ENCODE measurements at regions not wholly inside any gene's neighbourhood (a gene's known extent, or its start where the extent isn't known, plus 50 kb on each side); places are given as distances from the start of the nearest gene placed in this dataset.

GRCh38 chr4:137389911-137390520 lies 142.3 kb downstream of the PCDH18 start:
- H3K4me3 Mint-ChIP-seq: no peak overlapping the region
- CTCF ChIA-PET: no interaction called here
- no peaks in the 10 kb centered on the region for H3K27me3 Mint-ChIP-seq (ENCODE audit: low read depth)
- no peaks in the 10 kb centered on the region for H3K4me1 Mint-ChIP-seq (ENCODE audit: low read depth)
- no peak for DNase-seq
- intact Hi-C loops (cut with micrococcal nuclease): no loop called here
- H3K27ac Mint-ChIP-seq: no peak overlapping the region
- H3K36me3 Mint-ChIP-seq (ENCODE audit: low read depth): no peaks in the 10 kb centered on the region
- peaks cover 2% of the 10 kb centered on the region for H3K9me3 Mint-ChIP-seq

GRCh38 chr4:137387924-137388323 lies 144.4 kb downstream of the PCDH18 start:
- no peaks in the 10 kb centered on the region for H3K27me3 Mint-ChIP-seq (ENCODE audit: low read depth)
- no peak overlapping the region for H3K27ac Mint-ChIP-seq
- no peaks in the 10 kb centered on the region for H3K4me1 Mint-ChIP-seq (ENCODE audit: low read depth)
- no peak for DNase-seq
- H3K9me3 Mint-ChIP-seq: peaks cover 2% of the 10 kb centered on the region
- no peaks in the 10 kb centered on the region for H3K36me3 Mint-ChIP-seq (ENCODE audit: low read depth)
- intact Hi-C loops (cut with micrococcal nuclease): no loop called here
- CTCF ChIA-PET: no interaction called here
- H3K4me3 Mint-ChIP-seq: no peak overlapping the region

- no peak overlapping the region for H3K4me3 Mint-ChIP-seq
- intact Hi-C loops (cut with micrococcal nuclease): no loop called here
- H3K27ac Mint-ChIP-seq: no peak overlapping the region
- no peak for DNase-seq
- H3K4me1 Mint-ChIP-seq (ENCODE audit: low read depth): no peaks in the 10 kb centered on the region
- peaks cover 2% of the 10 kb centered on the region for H3K9me3 Mint-ChIP-seq
- H3K36me3 Mint-ChIP-seq (ENCODE audit: low read depth): no peaks in the 10 kb centered on the region
- CTCF ChIA-PET: no interaction called here
- no peaks in the 10 kb centered on the region for H3K27me3 Mint-ChIP-seq (ENCODE audit: low read depth)
These were observed 147.8 kb downstream of the PCDH18 start for GRCh38 chr4:137384476-137384875.

DNA sequence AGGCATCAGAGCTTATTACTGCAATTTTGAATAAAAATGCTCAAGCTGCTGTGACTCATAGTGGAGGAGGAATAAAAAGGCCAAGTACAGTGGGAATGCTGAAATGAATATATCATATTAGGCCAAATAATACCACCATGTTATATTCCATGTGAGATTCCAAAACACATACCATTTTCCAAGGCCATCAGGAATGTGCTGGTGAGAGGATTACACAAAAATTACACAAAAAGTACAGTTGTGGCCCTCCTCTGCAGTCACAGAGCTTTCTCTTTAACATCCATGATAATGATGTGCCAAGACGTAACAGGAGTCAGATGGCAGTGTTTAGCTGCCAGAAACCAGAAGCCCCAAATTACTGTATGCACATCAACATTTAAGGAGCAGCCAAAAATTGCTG lies 153.5 kb downstream of the PCDH18 start:
- no peak for DNase-seq
- no peak overlapping the region for H3K4me3 Mint-ChIP-seq
- H3K9me3 Mint-ChIP-seq: no peaks in the 10 kb centered on the region
- no peak overlapping the region for H3K27ac Mint-ChIP-seq
- H3K27me3 Mint-ChIP-seq (ENCODE audit: low read depth): no peaks in the 10 kb centered on the region
- CTCF ChIA-PET: no interaction called here
- H3K4me1 Mint-ChIP-seq (ENCODE audit: low read depth): no peaks in the 10 kb centered on the region
- intact Hi-C loops (cut with micrococcal nuclease): no loop called here
- no peaks in the 10 kb centered on the region for H3K36me3 Mint-ChIP-seq (ENCODE audit: low read depth)

DNA sequence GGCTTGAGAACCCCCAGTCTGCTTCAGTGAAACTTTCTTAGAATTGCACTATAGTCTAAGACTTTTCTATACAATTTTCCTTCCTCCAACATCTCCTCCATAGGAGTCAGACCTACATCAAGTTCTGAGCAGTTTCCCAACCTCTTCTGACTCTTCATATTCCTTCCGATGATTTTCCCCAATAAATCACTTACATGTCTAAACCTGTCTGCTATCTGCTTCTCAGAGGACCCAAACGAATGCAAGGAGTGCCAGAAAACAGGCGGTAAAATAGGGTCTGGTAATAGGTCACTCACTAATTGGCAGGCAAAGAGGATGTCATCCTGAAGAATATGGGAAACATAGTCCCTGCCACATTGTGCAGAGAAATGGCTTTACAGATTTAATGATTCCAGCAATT lies 153.9 kb downstream of the PCDH18 start:
- intact Hi-C loops (cut with micrococcal nuclease): no loop called here
- DNase-seq: no peak
- no peaks in the 10 kb centered on the region for H3K4me1 Mint-ChIP-seq (ENCODE audit: low read depth)
- no peaks in the 10 kb centered on the region for H3K36me3 Mint-ChIP-seq (ENCODE audit: low read depth)
- CTCF ChIA-PET: no interaction called here
- H3K9me3 Mint-ChIP-seq: no peaks in the 10 kb centered on the region
- H3K27me3 Mint-ChIP-seq (ENCODE audit: low read depth): no peaks in the 10 kb centered on the region
- H3K27ac Mint-ChIP-seq: no peak overlapping the region
- H3K4me3 Mint-ChIP-seq: no peak overlapping the region

DNA sequence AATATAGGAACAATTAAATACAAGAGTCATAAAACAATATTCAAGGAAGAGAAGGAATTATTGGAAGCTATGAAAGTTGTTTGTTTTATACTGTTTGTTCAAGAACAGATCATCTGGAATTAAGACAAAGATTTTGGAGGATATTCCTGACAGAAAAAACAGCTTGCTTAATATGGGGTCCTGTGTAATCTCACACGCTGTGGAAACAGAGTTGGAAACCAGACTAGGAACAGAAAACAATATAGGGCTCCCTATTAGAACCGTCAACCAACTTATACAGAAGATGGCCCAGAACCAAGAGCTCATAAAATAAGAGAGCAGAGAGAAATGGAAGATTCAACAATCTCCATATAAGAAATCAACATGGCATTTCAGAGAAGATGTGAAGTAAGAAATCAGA lies 156.0 kb downstream of the PCDH18 start:
- Mint-ChIP-seq H3K4me3 (no peak overlapping the region), H3K27ac (no peak overlapping the region), H3K4me1 (ENCODE audit: low read depth) (no peaks in the 10 kb centered on the region), H3K36me3 (ENCODE audit: low read depth) (no peaks in the 10 kb centered on the region), H3K27me3 (ENCODE audit: low read depth) (no peaks in the 10 kb centered on the region), H3K9me3 (no peaks in the 10 kb centered on the region)
- intact Hi-C loops (cut with micrococcal nuclease): no loop called here
- no peak for DNase-seq
- CTCF ChIA-PET: interaction anchor here (0.8 kb wide), 1 partner anchor 335 kb away, joined by 3 read pairs; no protein-coding TSS in a partner anchor

- H3K4me3 Mint-ChIP-seq: no peak overlapping the region
These were observed 157.0 kb downstream of the PCDH18 start for GRCh38 chr4:137375111-137375850.

DNA sequence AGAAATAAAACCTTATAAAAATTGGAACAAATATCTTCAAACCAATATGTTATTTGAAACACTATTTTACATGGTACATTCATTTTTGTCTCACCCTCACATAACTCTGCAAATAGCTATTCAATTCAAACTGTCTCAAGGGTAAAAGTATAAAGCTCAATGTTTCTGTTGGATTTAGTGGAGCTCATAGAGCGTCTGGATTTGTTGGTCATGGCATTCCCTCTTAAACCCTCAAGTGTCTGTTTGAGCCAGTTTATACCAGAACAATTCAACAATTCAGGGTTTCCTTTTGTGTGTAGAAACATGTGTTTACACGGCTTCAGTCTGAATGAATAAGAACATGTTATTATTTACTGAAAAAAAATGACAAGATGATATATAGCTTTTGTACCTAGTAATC lies 161.6 kb downstream of the PCDH18 start:
- Mint-ChIP-seq H3K27me3 (ENCODE audit: low read depth) (no peaks in the 10 kb centered on the region), H3K27ac (no peak overlapping the region), H3K4me1 (ENCODE audit: low read depth) (no peaks in the 10 kb centered on the region), H3K4me3 (no peak overlapping the region), H3K9me3 (no peaks in the 10 kb centered on the region), H3K36me3 (ENCODE audit: low read depth) (no peaks in the 10 kb centered on the region)
- DNase-seq: no peak
- CTCF ChIA-PET: no interaction called here
- intact Hi-C loops (cut with micrococcal nuclease): no loop called here

More at GRCh38 chr4:137375111-137375850, 157.0 kb downstream of the PCDH18 start:
- H3K36me3 Mint-ChIP-seq (ENCODE audit: low read depth): no peaks in the 10 kb centered on the region
- CTCF ChIA-PET: interaction anchor here (0.8 kb wide), 1 partner anchor 334 kb away, joined by 3 read pairs; no protein-coding TSS in a partner anchor
- H3K27me3 Mint-ChIP-seq (ENCODE audit: low read depth): no peaks in the 10 kb centered on the region
- intact Hi-C loops (cut with micrococcal nuclease): no loop called here
- no peaks in the 10 kb centered on the region for H3K9me3 Mint-ChIP-seq
- no peaks in the 10 kb centered on the region for H3K4me1 Mint-ChIP-seq (ENCODE audit: low read depth)
- no peak overlapping the region for H3K27ac Mint-ChIP-seq
- no peak for DNase-seq

GRCh38 chr4:137370206-137370633 lies 162.1 kb downstream of the PCDH18 start:
- DNase-seq: no peak

DNA sequence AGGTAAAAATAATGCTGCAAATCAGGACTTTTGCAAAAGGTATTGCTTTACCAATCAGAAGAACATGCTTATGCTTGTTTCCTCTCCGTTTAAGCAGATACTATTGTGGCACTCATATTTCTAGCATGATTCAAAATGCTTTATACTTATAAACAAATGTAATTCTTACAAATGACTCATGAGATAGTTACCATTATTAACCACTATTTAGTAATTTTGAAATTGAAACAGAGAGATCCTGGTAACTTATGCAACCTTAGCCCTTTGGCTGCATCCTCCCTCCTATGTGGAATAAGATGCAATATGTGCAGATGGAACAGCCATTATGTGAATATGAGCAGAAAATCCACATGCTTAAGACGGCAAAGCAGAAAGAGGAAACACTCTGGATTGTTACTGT lies 164.7 kb downstream of the PCDH18 start:
- CTCF ChIA-PET: no interaction called here
- Mint-ChIP-seq H3K36me3 (ENCODE audit: low read depth) (no peaks in the 10 kb centered on the region), H3K27me3 (ENCODE audit: low read depth) (no peaks in the 10 kb centered on the region), H3K4me1 (ENCODE audit: low read depth) (no peaks in the 10 kb centered on the region), H3K4me3 (no peak overlapping the region), H3K9me3 (peaks cover 2% of the 10 kb centered on the region), H3K27ac (no peak overlapping the region)
- no peak for DNase-seq
- intact Hi-C loops (cut with micrococcal nuclease): no loop called here

More at GRCh38 chr4:137370206-137370633, 162.1 kb downstream of the PCDH18 start:
- no peak overlapping the region for H3K27ac Mint-ChIP-seq
- no peaks in the 10 kb centered on the region for H3K36me3 Mint-ChIP-seq (ENCODE audit: low read depth)
- H3K4me1 Mint-ChIP-seq (ENCODE audit: low read depth): no peaks in the 10 kb centered on the region
- no peaks in the 10 kb centered on the region for H3K27me3 Mint-ChIP-seq (ENCODE audit: low read depth)
- peaks cover 2% of the 10 kb centered on the region for H3K9me3 Mint-ChIP-seq
- CTCF ChIA-PET: no interaction called here
- no peak overlapping the region for H3K4me3 Mint-ChIP-seq
- intact Hi-C loops (cut with micrococcal nuclease): no loop called here

DNA sequence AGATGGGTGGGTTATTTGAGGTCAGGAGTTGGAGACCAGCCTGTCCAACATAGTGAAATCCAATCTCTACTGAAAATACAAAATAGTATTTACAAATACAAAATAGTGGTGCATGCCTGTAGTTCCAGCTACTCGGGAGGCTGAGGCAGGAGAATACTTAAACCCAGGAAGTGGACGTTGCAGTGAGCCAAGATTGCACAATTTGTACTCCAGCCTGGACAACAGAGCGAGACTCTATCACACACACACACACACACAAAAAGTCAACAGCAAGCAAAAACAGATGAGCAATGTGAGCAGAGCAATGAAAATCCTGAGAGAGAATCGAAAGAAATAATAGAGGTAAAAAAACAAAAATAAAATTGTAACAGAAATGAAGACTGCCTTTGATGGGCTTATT lies 168.8 kb downstream of the PCDH18 start:
- Mint-ChIP-seq H3K4me3 (no peak overlapping the region), H3K9me3 (peaks cover 2% of the 10 kb centered on the region), H3K4me1 (ENCODE audit: low read depth) (no peaks in the 10 kb centered on the region), H3K36me3 (ENCODE audit: low read depth) (no peaks in the 10 kb centered on the region), H3K27me3 (ENCODE audit: low read depth) (no peaks in the 10 kb centered on the region), H3K27ac (no peak overlapping the region)
- CTCF ChIA-PET: no interaction called here
- intact Hi-C loops (cut with micrococcal nuclease): no loop called here
- DNase-seq: no peak

DNA sequence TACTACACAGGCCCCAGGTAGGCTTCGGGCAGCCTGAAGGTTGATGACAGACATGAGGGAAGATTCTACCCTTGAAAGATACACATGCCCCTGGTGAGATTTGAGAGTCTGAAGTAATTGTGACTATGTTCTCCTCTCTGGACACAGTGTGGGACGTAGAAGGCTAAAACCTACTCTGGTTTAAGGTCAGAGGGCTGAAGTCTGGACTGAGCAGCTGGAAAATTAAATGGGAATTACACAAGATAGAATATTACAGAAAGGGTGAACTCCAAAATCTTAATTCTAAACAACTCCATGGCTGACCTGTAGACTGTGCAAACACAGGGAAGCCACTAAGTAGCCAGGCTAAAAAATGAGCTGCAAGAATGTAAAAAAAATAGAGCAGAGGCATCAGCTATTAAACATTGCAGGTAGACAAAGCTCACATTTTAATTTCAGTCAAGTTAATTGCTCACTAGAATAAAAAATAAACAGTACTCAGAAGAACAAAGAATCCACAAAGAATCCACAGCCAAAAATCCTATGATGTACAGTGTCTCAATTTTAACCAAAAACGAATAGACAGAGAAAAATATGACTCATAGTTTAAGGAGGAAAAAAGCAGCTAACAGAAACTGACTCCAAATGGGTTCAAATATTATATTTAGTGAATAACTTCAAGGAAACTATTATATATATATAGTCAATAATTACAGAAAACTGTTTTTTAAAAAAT lies 170.4 kb downstream of the PCDH18 start:
- CTCF ChIA-PET: no interaction called here
- H3K27ac Mint-ChIP-seq: no peak overlapping the region
- intact Hi-C loops (cut with micrococcal nuclease): no loop called here
- H3K36me3 Mint-ChIP-seq (ENCODE audit: low read depth): no peaks in the 10 kb centered on the region
- H3K4me3 Mint-ChIP-seq: no peak overlapping the region
- peaks cover 2% of the 10 kb centered on the region for H3K9me3 Mint-ChIP-seq
- no peaks in the 10 kb centered on the region for H3K27me3 Mint-ChIP-seq (ENCODE audit: low read depth)
- no peak for DNase-seq
- no peaks in the 10 kb centered on the region for H3K4me1 Mint-ChIP-seq (ENCODE audit: low read depth)

DNA sequence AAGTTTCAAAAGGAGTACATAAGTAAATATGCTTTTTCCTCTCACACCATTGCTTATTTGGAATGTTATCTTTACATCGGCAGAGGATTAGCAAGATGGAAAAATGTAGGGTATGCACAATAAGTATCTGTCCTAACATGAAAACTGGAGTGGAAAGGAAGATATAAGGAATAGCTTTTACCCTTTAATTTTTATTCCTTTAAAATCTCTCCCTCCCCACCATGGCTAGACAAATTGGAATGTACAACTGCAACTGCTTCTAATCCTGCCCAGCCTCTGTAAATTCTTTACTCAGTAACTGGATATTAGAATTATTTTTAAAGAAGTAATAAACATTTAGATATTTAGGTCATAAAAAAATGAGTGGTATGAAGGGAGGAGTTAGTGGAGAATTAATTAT lies 171.5 kb downstream of the PCDH18 start:
- no peaks in the 10 kb centered on the region for H3K36me3 Mint-ChIP-seq (ENCODE audit: low read depth)
- DNase-seq: no peak
- H3K9me3 Mint-ChIP-seq: peaks cover 4% of the 10 kb centered on the region
- H3K4me3 Mint-ChIP-seq: no peak overlapping the region
- intact Hi-C loops (cut with micrococcal nuclease): no loop called here
- H3K27ac Mint-ChIP-seq: no peak overlapping the region
- CTCF ChIA-PET: interaction anchor here (0.6 kb wide), 1 partner anchor 575 kb away, joined by 3 read pairs; no protein-coding TSS in a partner anchor
- H3K27me3 Mint-ChIP-seq (ENCODE audit: low read depth): no peaks in the 10 kb centered on the region
- no peaks in the 10 kb centered on the region for H3K4me1 Mint-ChIP-seq (ENCODE audit: low read depth)
